Peyer's patch (tissue), 4 donors: ENCODE measurements at regions not wholly inside any gene's neighbourhood (a gene's known extent, or its start where the extent isn't known, plus 50 kb on each side); places are given as distances from the start of the nearest gene placed in this dataset.

Experiments used
- POLR2A ChIP-seq, 2 donors: fragments of 450-650 bp; IDR thresholded peaks; one replicate each; pipeline ENCODE4 v1.5.1; 2017; ENCODE audit warnings: antibody characterized with exemption in 2 of 2, mild to moderate bottlenecking in 2 of 2, moderate library complexity in 2 of 2
- TF ChIP-seq, protein P1 (sequence below), 6 experiments: fragments of 450-650 bp in 4 of 6; fragments of 200-600 bp in 2 of 6; sonication (generic) in 1 of 6; IDR thresholded peaks; one replicate each; pipeline ENCODE4 v1.5.1; 2017 to 2019; ENCODE audit warnings: antibody characterized with exemption in 6 of 6, mild to moderate bottlenecking in 3 of 6, moderate library complexity in 1 of 6

GRCh38 chr2:163121483-163121882, 282.9 kb upstream of the KCNH7 start:
- TF ChIP-seq, protein P1, sequence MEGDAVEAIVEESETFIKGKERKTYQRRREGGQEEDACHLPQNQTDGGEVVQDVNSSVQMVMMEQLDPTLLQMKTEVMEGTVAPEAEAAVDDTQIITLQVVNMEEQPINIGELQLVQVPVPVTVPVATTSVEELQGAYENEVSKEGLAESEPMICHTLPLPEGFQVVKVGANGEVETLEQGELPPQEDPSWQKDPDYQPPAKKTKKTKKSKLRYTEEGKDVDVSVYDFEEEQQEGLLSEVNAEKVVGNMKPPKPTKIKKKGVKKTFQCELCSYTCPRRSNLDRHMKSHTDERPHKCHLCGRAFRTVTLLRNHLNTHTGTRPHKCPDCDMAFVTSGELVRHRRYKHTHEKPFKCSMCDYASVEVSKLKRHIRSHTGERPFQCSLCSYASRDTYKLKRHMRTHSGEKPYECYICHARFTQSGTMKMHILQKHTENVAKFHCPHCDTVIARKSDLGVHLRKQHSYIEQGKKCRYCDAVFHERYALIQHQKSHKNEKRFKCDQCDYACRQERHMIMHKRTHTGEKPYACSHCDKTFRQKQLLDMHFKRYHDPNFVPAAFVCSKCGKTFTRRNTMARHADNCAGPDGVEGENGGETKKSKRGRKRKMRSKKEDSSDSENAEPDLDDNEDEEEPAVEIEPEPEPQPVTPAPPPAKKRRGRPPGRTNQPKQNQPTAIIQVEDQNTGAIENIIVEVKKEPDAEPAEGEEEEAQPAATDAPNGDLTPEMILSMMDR (IDR thresholded peaks at IDR 0.05) = no peak
- no peak for TF ChIP-seq POLR2A (IDR thresholded peaks at IDR 0.05)
